Gastroesophageal sphincter (tissue), 4 donors: ENCODE measurements at regions not wholly inside any gene's neighbourhood (a gene's known extent, or its start where the extent isn't known, plus 50 kb on each side); places are given as distances from the start of the nearest gene placed in this dataset.
"Not testable (repeated sequence)": the region's sequence is repeated elsewhere in the genome, so short reads cannot be mapped to it uniquely, and the experiment has no call there.

ENCODE experiments used
- ATAC-seq: fragments of 150-250 bp; one replicate; pipeline ENCODE4 v1.9.1; 2016; ENCODE audit warnings: mild to moderate bottlenecking, moderate library complexity
- H3K27ac ChIP-seq, 4 donors: fragments of 200-600 bp; sonication (generic) in 3 of 4; 1 replicate in 3 of 4; 2 replicates in 1 of 4; pipeline ENCODE4 v1.5.1; 2016 to 2019
- H3K27me3 ChIP-seq: fragments of 200-600 bp; sonication (generic); one replicate; pipeline ENCODE4 v1.5.1; 2019
- H3K36me3 ChIP-seq, 2 donors: fragments of 200-600 bp; sonication (generic); one replicate each; pipeline ENCODE4 v1.5.1; 2019; ENCODE audit warnings: control low read depth in 1 of 2
- H3K4me1 ChIP-seq, 3 donors: fragments of 200-600 bp; sonication (generic); 1 replicate in 2 of 3; 2 replicates in 1 of 3; pipeline ENCODE4 v1.5.1; 2016 to 2019; ENCODE audit warnings: control low read depth in 2 of 3
- H3K4me3 ChIP-seq, 2 donors: fragments of 200-600 bp; sonication (generic); one replicate each; pipeline ENCODE4 v1.5.1; 2019; ENCODE audit warnings: mild to moderate bottlenecking in 1 of 2, moderate library complexity in 1 of 2
- H3K9me3 ChIP-seq, 3 donors: fragments of 200-600 bp; sonication (generic); one replicate each; pipeline ENCODE4 v1.5.1; 2017 to 2019; ENCODE audit warnings: control low read depth in 2 of 3
- CTCF ChIP-seq, 4 experiments: fragments of 200-600 bp in 2 of 4; fragments of 450-650 bp in 2 of 4; sonication (generic) in 1 of 4; IDR thresholded peaks; one replicate each; pipeline ENCODE4 v1.5.1; 2017 to 2019; ENCODE audit warnings: antibody characterized with exemption in 4 of 4, mild to moderate bottlenecking in 2 of 4, moderate library complexity in 2 of 4
- EP300 ChIP-seq: sonication (generic); formaldehyde crosslinking; IDR thresholded peaks from one replicate; pipeline ENCODE4 v1.6.1; 2017; ENCODE audit warnings: antibody characterized with exemption, mild to moderate bottlenecking
- POLR2A ChIP-seq, 2 donors: fragments of 450-650 bp; IDR thresholded peaks; one replicate each; pipeline ENCODE4 v1.6.1; 2017; ENCODE audit warnings: antibody characterized with exemption in 2 of 2, mild to moderate bottlenecking in 2 of 2, moderate library complexity in 1 of 2
- POLR2AphosphoS5 ChIP-seq: sonication (generic); formaldehyde crosslinking; IDR thresholded peaks from one replicate; pipeline ENCODE4 v1.6.1; 2017; ENCODE audit warnings: antibody characterized with exemption
- WGBS, 2 donors: methylation state at CpG; one replicate each; pipeline ENCODE4 v1.1.5; 2018; ENCODE audit warnings: low coverage in 1 of 2; 5-methylcytosine and 5-hydroxymethylcytosine counted together

GRCh38 chr13:32845952-32846950 is 170.0 kb upstream of the KL start:
- WGBS, 2 donors = 69 to 89% methylated on average over 6 to 8 of the region's 12 CpGs
- Histone ChIP-seq H3K27me3 (no peaks in the 10 kb centered on the region), H3K4me3 (no peak overlapping the region), H3K4me1 (peaks cover 0 to 9% (median 0%) of the 10 kb centered on the region in 3 donors), H3K27ac (no peak overlapping the region), H3K9me3 (no peaks in the 10 kb centered on the region), H3K36me3 (no peaks in the 10 kb centered on the region)
- TF ChIP-seq POLR2A (IDR thresholded peaks at IDR 0.05) = no peak
- no peak for TF ChIP-seq POLR2AphosphoS5
- TF ChIP-seq CTCF (IDR thresholded peaks at IDR 0.05) = no peak
- TF ChIP-seq EP300 = no peak
- no peak for ATAC-seq

GRCh38 chr13:32847976-32848375 is 168.2 kb upstream of the KL start:
- 42 to 63% methylated on average over 4 to 7 of the region's 10 CpGs for WGBS, 2 donors
- not testable (repeated sequence) for ATAC-seq, H3K4me3 ChIP-seq

GRCh38 chr13:32849369-32849768 is 166.9 kb upstream of the KL start:
- no peak overlapping the region for H3K4me3 ChIP-seq
- no peak for ATAC-seq
- 65 to 96% methylated on average over 3 to 5 of the region's 9 CpGs for WGBS, 2 donors
- no peak overlapping the region for H3K27ac ChIP-seq
- H3K9me3 ChIP-seq = no peaks in the 10 kb centered on the region
- no peaks in the 10 kb centered on the region for H3K27me3 ChIP-seq
- H3K36me3 ChIP-seq = no peaks in the 10 kb centered on the region
- H3K4me1 ChIP-seq = peaks cover 0 to 12% (median 0%) of the 10 kb centered on the region in 3 donors
- TF ChIP-seq CTCF (IDR thresholded peaks at IDR 0.05) = no peak
- TF ChIP-seq POLR2AphosphoS5 = no peak
- no peak for TF ChIP-seq EP300
- TF ChIP-seq POLR2A (IDR thresholded peaks at IDR 0.05) = no peak

More at GRCh38 chr13:32847976-32848375, 168.2 kb upstream of the KL start:
- not testable (repeated sequence) for H3K9me3 ChIP-seq, H3K36me3 ChIP-seq, H3K27me3 ChIP-seq
- Histone ChIP-seq H3K27ac (peak overlapping the region in 1 of 4 donors; percentile 57), H3K4me1 (peaks cover 0 to 12% (median 0%) of the 10 kb centered on the region in 3 donors)

- Histone ChIP-seq H3K4me3 (no peak overlapping the region), H3K36me3 (no peaks in the 10 kb centered on the region), H3K9me3 (no peaks in the 10 kb centered on the region), H3K27me3 (no peaks in the 10 kb centered on the region), H3K27ac (no peak overlapping the region), H3K4me1 (peaks cover 0 to 12% (median 0%) of the 10 kb centered on the region in 3 donors)
- WGBS, 2 donors = 81 to 90% methylated on average over 7 to 8 of the region's 8 CpGs
- no peak for ATAC-seq
- TF ChIP-seq POLR2AphosphoS5 = no peak
- no peak for TF ChIP-seq CTCF (IDR thresholded peaks at IDR 0.05)
- TF ChIP-seq POLR2A (IDR thresholded peaks at IDR 0.05) = no peak
- TF ChIP-seq EP300 = no peak
These were observed 165.7 kb upstream of the KL start for GRCh38 chr13:32850316-32851052.
